Transverse colon (tissue), 4 donors: ENCODE measurements at regions not wholly inside any gene's neighbourhood (a gene's known extent, or its start where the extent isn't known, plus 50 kb on each side); places are given as distances from the start of the nearest gene placed in this dataset.

ENCODE experiments used
- DNase-seq: peaks from one replicate; pipeline ENCODE4 v3.0.0-alpha.2; 2019
- H3K27ac ChIP-seq, 4 donors: fragments of 200-600 bp; sonication (generic); 2 replicates each; pipeline ENCODE4 v1.5.1; 2016 to 2018; ENCODE audit warnings: inconsistent platforms in 4 of 4
- H3K27me3 ChIP-seq: fragments of 200-600 bp; sonication (generic); 2 replicates; pipeline ENCODE4 v1.5.1; 2017; ENCODE audit warnings: inconsistent platforms
- H3K36me3 ChIP-seq, 4 donors: fragments of 200-600 bp; sonication (generic); 2 replicates each; pipeline ENCODE4 v1.5.1; 2017 to 2019; ENCODE audit warnings: inconsistent platforms in 4 of 4
- H3K4me1 ChIP-seq, 4 donors: fragments of 200-600 bp; sonication (generic); 2 replicates each; pipeline ENCODE4 v1.5.1; 2017 to 2020; ENCODE audit warnings: inconsistent platforms in 4 of 4
- H3K4me3 ChIP-seq, 4 donors: fragments of 200-600 bp; sonication (generic); 1 replicate in 1 of 4; 2 replicates in 3 of 4; pipeline versions ENCODE4 v1.5.1 to v1.6.1; 2017 to 2019; ENCODE audit warnings: inconsistent platforms in 4 of 4
- H3K9me3 ChIP-seq, 2 donors: fragments of 200-600 bp; sonication (generic); 2 replicates each; pipeline ENCODE4 v1.5.1; 2017 to 2019; ENCODE audit warnings: inconsistent platforms in 2 of 2
- EP300 ChIP-seq: sonication (generic); formaldehyde crosslinking; IDR thresholded peaks from one replicate; pipeline ENCODE4 v1.6.1; 2017; ENCODE audit warnings: antibody characterized with exemption, low read depth
- POLR2A ChIP-seq: fragments of 450-650 bp; IDR thresholded peaks from one replicate; pipeline ENCODE4 v1.6.1; 2016; ENCODE audit warnings: antibody characterized with exemption, mild to moderate bottlenecking, moderate library complexity
- POLR2AphosphoS5 ChIP-seq, 3 donors: sonication (generic); formaldehyde crosslinking; IDR thresholded peaks; one replicate each; pipeline ENCODE4 v1.6.1; 2016; ENCODE audit warnings: antibody characterized with exemption in 3 of 3
- WGBS, 2 donors: methylation state at CpG; one replicate each; pipeline ENCODE4 v1.1.5; 2018; ENCODE audit warnings: low coverage in 1 of 2; 5-methylcytosine and 5-hydroxymethylcytosine counted together
- in situ Hi-C, 4 donors: fragments of 200-750 bp; cut with MboI; loops; one replicate each; pipeline versions ENCODE4 v1.15.0 to v1.15.1; 2017; ENCODE audit warnings: low sequenced_read_pairs in 3 of 4, low pct_ligation_motif_present in 1 of 4, low pct_unique_long_range_greater_than_20kb in 1 of 4
- intact Hi-C: fragments of 100-400 bp; cut with DNase I; formaldehyde crosslinking; loops from one replicate; pipeline ENCODE4 v1.15.1; 2023; ENCODE audit warnings: low total_unique reads
- TF ChIP-seq, protein P1 (sequence below), 5 experiments: fragments of 200-600 bp in 3 of 5; fragments of 450-650 bp in 2 of 5; sonication (generic) in 3 of 5; IDR thresholded peaks; 1 replicate in 2 of 5; 2 replicates in 3 of 5; pipeline ENCODE4 v1.5.1; 2016 to 2017; ENCODE audit warnings: antibody characterized with exemption in 5 of 5, inconsistent platforms in 3 of 5, mild to moderate bottlenecking in 2 of 5, moderate library complexity in 1 of 5

DNA sequence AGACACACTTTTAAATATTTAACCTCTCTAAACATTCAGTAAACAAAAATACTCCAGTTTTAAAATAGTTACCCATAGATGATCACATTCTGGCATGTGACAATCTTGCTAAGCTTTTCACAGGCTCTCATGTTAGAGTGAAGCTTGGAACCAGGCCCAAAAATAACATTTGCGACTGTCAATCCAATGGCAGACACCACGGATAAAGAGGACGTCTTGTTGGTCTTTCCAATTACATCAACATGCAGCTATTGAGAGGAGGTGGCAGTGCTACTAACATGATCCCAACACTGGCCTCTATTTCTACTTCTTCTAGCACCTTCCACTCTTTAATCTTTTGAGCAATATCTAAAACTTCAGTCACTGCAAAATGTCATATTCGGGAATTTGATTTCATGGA is 970.8 kb upstream of the TENM3 start:
- Histone ChIP-seq H3K4me1 (no peaks in the 10 kb centered on the region), H3K27me3 (no peaks in the 10 kb centered on the region), H3K4me3 (no peak overlapping the region), H3K36me3 (no peaks in the 10 kb centered on the region), H3K9me3 (no peaks in the 10 kb centered on the region), H3K27ac (no peak overlapping the region)
- in situ Hi-C loops (no loop called here), intact Hi-C loops (no loop called here)
- no peak for TF ChIP-seq POLR2A
- TF ChIP-seq POLR2AphosphoS5 (IDR thresholded peaks at IDR 0.05) = no peak
- TF ChIP-seq, protein P1, sequence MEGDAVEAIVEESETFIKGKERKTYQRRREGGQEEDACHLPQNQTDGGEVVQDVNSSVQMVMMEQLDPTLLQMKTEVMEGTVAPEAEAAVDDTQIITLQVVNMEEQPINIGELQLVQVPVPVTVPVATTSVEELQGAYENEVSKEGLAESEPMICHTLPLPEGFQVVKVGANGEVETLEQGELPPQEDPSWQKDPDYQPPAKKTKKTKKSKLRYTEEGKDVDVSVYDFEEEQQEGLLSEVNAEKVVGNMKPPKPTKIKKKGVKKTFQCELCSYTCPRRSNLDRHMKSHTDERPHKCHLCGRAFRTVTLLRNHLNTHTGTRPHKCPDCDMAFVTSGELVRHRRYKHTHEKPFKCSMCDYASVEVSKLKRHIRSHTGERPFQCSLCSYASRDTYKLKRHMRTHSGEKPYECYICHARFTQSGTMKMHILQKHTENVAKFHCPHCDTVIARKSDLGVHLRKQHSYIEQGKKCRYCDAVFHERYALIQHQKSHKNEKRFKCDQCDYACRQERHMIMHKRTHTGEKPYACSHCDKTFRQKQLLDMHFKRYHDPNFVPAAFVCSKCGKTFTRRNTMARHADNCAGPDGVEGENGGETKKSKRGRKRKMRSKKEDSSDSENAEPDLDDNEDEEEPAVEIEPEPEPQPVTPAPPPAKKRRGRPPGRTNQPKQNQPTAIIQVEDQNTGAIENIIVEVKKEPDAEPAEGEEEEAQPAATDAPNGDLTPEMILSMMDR (IDR thresholded peaks at IDR 0.05) = no peak
- TF ChIP-seq EP300 = no peak
- WGBS, 2 donors = 86 to 89% methylated on average over 3 to 4 of the region's 4 CpGs
- no peak for DNase-seq

DNA sequence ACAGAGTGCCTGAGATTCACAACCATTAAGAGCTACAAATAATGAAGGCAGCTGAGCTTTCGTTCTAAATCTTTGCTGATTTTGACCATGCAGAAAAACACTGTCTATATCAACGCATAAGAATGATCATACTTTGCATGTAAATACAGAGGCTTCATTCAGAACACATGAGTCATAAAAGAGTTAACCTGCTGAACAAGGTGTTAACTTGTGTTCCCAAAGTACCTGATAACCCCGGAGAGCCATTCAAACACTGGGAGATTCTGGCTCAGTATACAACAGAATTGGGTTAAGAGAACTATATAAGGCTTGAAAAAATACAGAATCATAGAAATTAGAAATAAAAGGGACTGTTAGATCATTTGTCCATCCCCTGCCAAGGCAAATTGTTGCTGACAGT is 964.3 kb upstream of the TENM3 start:
- Histone ChIP-seq H3K27me3 (no peaks in the 10 kb centered on the region), H3K9me3 (no peaks in the 10 kb centered on the region), H3K4me3 (no peak overlapping the region), H3K27ac (no peak overlapping the region), H3K4me1 (no peaks in the 10 kb centered on the region), H3K36me3 (no peaks in the 10 kb centered on the region)
- intact Hi-C loops = no loop called here
- WGBS, 2 donors = 42 to 44% methylated on average over 3 of the region's 3 CpGs
- TF ChIP-seq POLR2AphosphoS5 (IDR thresholded peaks at IDR 0.05) (no peak), EP300 (no peak), POLR2A (no peak)
- TF ChIP-seq, protein P1 (IDR thresholded peaks at IDR 0.05) = no peak
- in situ Hi-C loops = no loop called here
- no peak for DNase-seq

DNA sequence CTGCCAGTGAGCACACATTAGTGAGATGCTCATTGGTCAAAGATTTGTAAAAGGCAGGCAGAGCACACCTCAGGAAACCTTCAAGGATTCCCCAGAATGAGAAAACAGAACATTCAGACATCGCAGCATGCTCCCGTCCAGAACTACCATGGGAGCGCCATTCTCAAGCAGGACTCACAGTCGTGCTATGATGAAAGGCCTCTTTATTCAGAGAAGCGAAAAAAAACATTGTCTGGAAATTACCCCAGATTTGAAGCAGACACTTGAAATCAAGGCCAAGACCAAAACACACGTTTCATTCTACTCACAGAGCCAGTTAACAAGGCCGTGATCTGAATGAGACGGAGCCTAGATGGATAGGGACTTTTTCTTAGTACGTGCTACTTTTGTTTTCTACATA is 961.8 kb upstream of the TENM3 start:
- Histone ChIP-seq H3K27ac (no peak overlapping the region), H3K4me1 (no peaks in the 10 kb centered on the region), H3K27me3 (no peaks in the 10 kb centered on the region), H3K9me3 (no peaks in the 10 kb centered on the region), H3K36me3 (no peaks in the 10 kb centered on the region), H3K4me3 (no peak overlapping the region)
- intact Hi-C loops (no loop called here), in situ Hi-C loops (no loop called here)
- TF ChIP-seq, protein P1 (IDR thresholded peaks at IDR 0.05) = no peak
- no peak for TF ChIP-seq EP300
- no peak for TF ChIP-seq POLR2AphosphoS5 (IDR thresholded peaks at IDR 0.05)
- no peak for TF ChIP-seq POLR2A
- WGBS, 2 donors = 84 to 87% methylated on average over 8 to 9 of the region's 9 CpGs
- DNase-seq = no peak

DNA sequence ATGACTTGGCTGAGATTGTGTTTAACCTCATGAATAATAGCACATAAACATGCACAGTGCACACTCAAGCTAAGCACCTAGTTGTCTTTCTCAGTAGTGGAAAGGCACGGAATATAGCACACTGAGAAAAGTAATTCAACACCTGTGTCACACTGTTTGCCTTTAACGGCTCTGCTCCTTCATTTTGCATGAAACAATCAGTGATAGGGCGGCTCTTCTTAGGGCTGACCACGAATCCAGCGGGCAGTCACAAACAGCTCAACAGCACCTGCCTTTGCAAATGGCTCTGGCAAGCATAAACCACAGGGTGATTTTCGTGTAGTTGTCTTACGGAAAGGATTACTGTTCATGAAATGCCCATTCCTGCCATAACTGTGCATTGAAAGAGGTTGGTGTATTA is 954.0 kb upstream of the TENM3 start:
- DNase-seq = no peak
- intact Hi-C loops = no loop called here
- Histone ChIP-seq H3K27me3 (no peaks in the 10 kb centered on the region), H3K36me3 (no peaks in the 10 kb centered on the region), H3K9me3 (no peaks in the 10 kb centered on the region), H3K27ac (no peak overlapping the region), H3K4me3 (no peak overlapping the region), H3K4me1 (no peaks in the 10 kb centered on the region)
- WGBS, 2 donors = 45 to 59% methylated on average over 6 to 7 of the region's 7 CpGs
- in situ Hi-C loops = no loop called here
- TF ChIP-seq EP300 = no peak
- TF ChIP-seq, protein P1 (IDR thresholded peaks at IDR 0.05) = no peak
- no peak for TF ChIP-seq POLR2A
- no peak for TF ChIP-seq POLR2AphosphoS5 (IDR thresholded peaks at IDR 0.05)
